Astrocyte (in vitro differentiated cells and primary cell): ENCODE measurements at regions not wholly inside any gene's neighbourhood (a gene's known extent, or its start where the extent isn't known, plus 50 kb on each side); places are given as distances from the start of the nearest gene placed in this dataset.
"Not testable (repeated sequence)": the region's sequence is repeated elsewhere in the genome, so short reads cannot be mapped to it uniquely, and the experiment has no call there.

ENCODE experiments used
- DNase-seq: peaks from one replicate; pipeline ENCODE4 v3.0.0-alpha.2; 2010; ENCODE audit warnings: low read depth
- FAIRE-seq: peaks from 2 replicates; lab custom pipeline; 2011; peaks lifted over from hg19 to GRCh38; lab: Jason Lieb, UNC
- H2AFZ ChIP-seq: 2 replicates; pipeline ENCODE4 v1.6.0; 2012; ENCODE audit warnings: low read depth, low read length, inconsistent platforms
- H3K27ac ChIP-seq: 2 replicates; pipeline ENCODE4 v1.5.1; 2011; ENCODE audit warnings: low read depth, low read length, inconsistent platforms
- H3K27me3 ChIP-seq: 2 replicates; pipeline ENCODE4 v1.6.0; 2011; ENCODE audit warnings: low read length, inconsistent platforms; ENCODE audit not compliant: insufficient read depth
- H3K36me3 ChIP-seq: 2 replicates; pipeline ENCODE4 v1.5.1; 2011; ENCODE audit warnings: low read length, inconsistent platforms; ENCODE audit not compliant: insufficient read depth
- H3K4me1 ChIP-seq: 2 replicates; pipeline ENCODE4 v1.5.1; 2011; ENCODE audit warnings: low read length, inconsistent platforms; ENCODE audit not compliant: insufficient read depth
- H3K4me2 ChIP-seq: 2 replicates; pipeline ENCODE4 v1.6.0; 2012; ENCODE audit warnings: low read length, inconsistent platforms
- H3K4me3 ChIP-seq: 2 replicates; pipeline ENCODE4 v1.5.1; 2011; ENCODE audit warnings: low read depth, mild to moderate bottlenecking, low read length, inconsistent platforms; ENCODE audit not compliant: insufficient read depth
- H3K79me2 ChIP-seq: 2 replicates; pipeline ENCODE4 v1.6.0; 2012; ENCODE audit warnings: mild to moderate bottlenecking, low read length, inconsistent platforms; ENCODE audit not compliant: insufficient read depth
- H3K9ac ChIP-seq: 2 replicates; pipeline ENCODE4 v1.6.0; 2012; ENCODE audit warnings: mild to moderate bottlenecking, low read length, inconsistent platforms
- H3K9me3 ChIP-seq: 2 replicates; pipeline ENCODE4 v1.5.1; 2012; ENCODE audit warnings: low read depth, mild to moderate bottlenecking, low read length, inconsistent platforms; ENCODE audit not compliant: insufficient read depth
- H4K20me1 ChIP-seq: 2 replicates; pipeline ENCODE4 v1.6.0; 2012; ENCODE audit warnings: low read length, inconsistent platforms; ENCODE audit not compliant: insufficient read depth
- H3K27ac Mint-ChIP-seq: one replicate; pipeline ENCODE4 v1.8.0; 2021; ENCODE audit warnings: mild to moderate bottlenecking, mixed read lengths; ENCODE audit not compliant: unreplicated experiment
- H3K27me3 Mint-ChIP-seq: one replicate; pipeline ENCODE4 v1.8.0; 2021; ENCODE audit warnings: low read depth, mixed read lengths; ENCODE audit not compliant: unreplicated experiment
- H3K36me3 Mint-ChIP-seq: one replicate; pipeline ENCODE4 v1.8.0; 2021; ENCODE audit warnings: low read depth, mixed read lengths; ENCODE audit not compliant: unreplicated experiment
- H3K4me1 Mint-ChIP-seq: one replicate; pipeline ENCODE4 v1.8.0; 2021; ENCODE audit warnings: low read depth, mixed read lengths; ENCODE audit not compliant: unreplicated experiment
- H3K4me3 Mint-ChIP-seq: one replicate; pipeline ENCODE4 v1.8.0; 2021; ENCODE audit warnings: mild to moderate bottlenecking, moderate library complexity, mixed read lengths; ENCODE audit not compliant: unreplicated experiment
- H3K9me3 Mint-ChIP-seq: one replicate; pipeline ENCODE4 v1.8.0; 2021; ENCODE audit warnings: mild to moderate bottlenecking, mixed read lengths; ENCODE audit not compliant: unreplicated experiment
- CTCF ChIP-seq: IDR thresholded peaks from 2 replicates; pipeline ENCODE4 v1.5.1; 2011; ENCODE audit warnings: low read depth, mild to moderate bottlenecking, inconsistent platforms, low read length, moderate library complexity; ENCODE audit not compliant: insufficient read depth
- EZH2 ChIP-seq: IDR thresholded peaks from 2 replicates; pipeline ENCODE4 v1.6.1; 2012; ENCODE audit warnings: mild to moderate bottlenecking, low read length, inconsistent platforms; ENCODE audit not compliant: insufficient read depth

GRCh38 chr2:190005513-190005912 is 57.0 kb downstream of the MSTN start:
- H2AFZ ChIP-seq: no peak overlapping the region
- H3K9ac ChIP-seq: no peak overlapping the region
- FAIRE-seq: no peak
- no peaks in the 10 kb centered on the region for H3K4me1 ChIP-seq
- no peaks in the 10 kb centered on the region for H3K36me3 ChIP-seq
- Mint-ChIP-seq H3K4me3 (no peak overlapping the region), H3K9me3 (no peaks in the 10 kb centered on the region), H3K27me3 (no peaks in the 10 kb centered on the region), H3K27ac (no peak overlapping the region), H3K36me3 (no peaks in the 10 kb centered on the region), H3K4me1 (no peaks in the 10 kb centered on the region)
- H3K4me2 ChIP-seq: no peak overlapping the region
- no peaks in the 10 kb centered on the region for H3K27me3 ChIP-seq
- DNase-seq: no peak
- H3K79me2 ChIP-seq: no peaks in the 10 kb centered on the region
- H4K20me1 ChIP-seq: no peaks in the 10 kb centered on the region
- H3K4me3 ChIP-seq: no peak overlapping the region
- H3K27ac ChIP-seq: no peak overlapping the region
- H3K9me3 ChIP-seq: no peaks in the 10 kb centered on the region
- TF ChIP-seq CTCF (no peak), EZH2 (no peak)

GRCh38 chr2:189999661-190000060 is 62.9 kb downstream of the MSTN start:
- no peaks in the 10 kb centered on the region for H3K4me1 ChIP-seq
- H3K36me3 ChIP-seq: no peaks in the 10 kb centered on the region
- Mint-ChIP-seq H3K9me3 (peaks cover 9% of the 10 kb centered on the region), H3K27ac (no peak overlapping the region), H3K4me3 (no peak overlapping the region), H3K4me1 (no peaks in the 10 kb centered on the region), H3K27me3 (no peaks in the 10 kb centered on the region), H3K36me3 (no peaks in the 10 kb centered on the region)
- H3K79me2 ChIP-seq: no peaks in the 10 kb centered on the region
- no peak overlapping the region for H3K27ac ChIP-seq
- no peak overlapping the region for H3K4me2 ChIP-seq
- TF ChIP-seq EZH2 (no peak), CTCF (no peak)
- no peaks in the 10 kb centered on the region for H3K9me3 ChIP-seq
- H3K27me3 ChIP-seq: no peaks in the 10 kb centered on the region
- H2AFZ ChIP-seq: no peak overlapping the region
- no peaks in the 10 kb centered on the region for H4K20me1 ChIP-seq
- no peak overlapping the region for H3K4me3 ChIP-seq
- H3K9ac ChIP-seq: no peak overlapping the region
- FAIRE-seq: no peak
- DNase-seq: no peak

- H3K4me2 ChIP-seq, H3K4me3 Mint-ChIP-seq, H3K36me3 Mint-ChIP-seq, H3K79me2 ChIP-seq, H3K27ac Mint-ChIP-seq, H2AFZ ChIP-seq, H3K27me3 Mint-ChIP-seq, FAIRE-seq, H3K36me3 ChIP-seq, H3K4me1 Mint-ChIP-seq, H3K27ac ChIP-seq, H3K27me3 ChIP-seq, H3K4me3 ChIP-seq, H3K4me1 ChIP-seq, H3K9me3 ChIP-seq, H4K20me1 ChIP-seq, DNase-seq, H3K9ac ChIP-seq: not testable (repeated sequence)
- peaks cover 13% of the 10 kb centered on the region for H3K9me3 Mint-ChIP-seq
These were observed 63.9 kb downstream of the MSTN start for GRCh38 chr2:189998665-189999064.
